ENCODE measurements at regions not wholly inside any gene's neighbourhood (a gene's known extent, or its start where the extent isn't known, plus 50 kb on each side); places are given as distances from the start of the nearest gene placed in this dataset.

GRCh38 chr12:13581031-13581430 is 384.5 kb downstream of the EMP1 start:
- no peak for TF ChIP-seq POLR2A (IDR thresholded peaks at IDR 0.05)
- TF ChIP-seq CTCF (IDR thresholded peaks at IDR 0.05) = no peak
- no peak for TF ChIP-seq POLR2AphosphoS5 (IDR thresholded peaks at IDR 0.05)
